PC-3 (cell line): ENCODE measurements at regions not wholly inside any gene's neighbourhood (a gene's known extent, or its start where the extent isn't known, plus 50 kb on each side); places are given as distances from the start of the nearest gene placed in this dataset.

Experiments used
- CTCF ChIP-seq: fragments of 300-600 bp; sonication (generic); conservative IDR thresholded peaks from 2 replicates; pipeline ENCODE4 v1.5.1; 2017; ENCODE audit warnings: antibody characterized with exemption, low read depth, mild to moderate bottlenecking, low read length
- EZH2 ChIP-seq: fragments of 300-600 bp; sonication (generic); IDR thresholded peaks from one replicate; pipeline ENCODE4 v1.6.1; 2017; ENCODE audit warnings: antibody characterized with exemption, mild to moderate bottlenecking, low read length; ENCODE audit not compliant: unreplicated experiment
- EZH2phosphoT487 ChIP-seq: fragments of 300-600 bp; sonication (generic); IDR thresholded peaks from 2 replicates; pipeline ENCODE4 v1.6.1; 2018; ENCODE audit warnings: mild to moderate bottlenecking, antibody characterized with exemption, low read length, borderline replicate concordance

GRCh38 chr17:6286233-6286632 is 148.7 kb downstream of the AIPL1 start:
- TF ChIP-seq CTCF (peak; percentile 62), EZH2 (no peak), EZH2phosphoT487 (no peak)
